MM.1S (cell line): ENCODE measurements at regions not wholly inside any gene's neighbourhood (a gene's known extent, or its start where the extent isn't known, plus 50 kb on each side); places are given as distances from the start of the nearest gene placed in this dataset.
"Not testable (repeated sequence)": the region's sequence is repeated elsewhere in the genome, so short reads cannot be mapped to it uniquely, and the experiment has no call there.

ENCODE experiments used
- DNase-seq: peaks from one replicate; pipeline ENCODE4 v3.0.0-alpha.2; 2015
- H2AFZ ChIP-seq: fragments of 300-600 bp; sonication (generic); 2 replicates; pipeline ENCODE4 v1.6.0; 2016; ENCODE audit warnings: antibody characterized with exemption, low read length
- H3F3A ChIP-seq: fragments of 300-600 bp; sonication (generic); 2 replicates; pipeline ENCODE4 v1.6.1; 2016; ENCODE audit warnings: mild to moderate bottlenecking, antibody characterized with exemption, low read length, moderate library complexity, mixed read lengths; ENCODE audit not compliant: insufficient read depth
- H3K27ac ChIP-seq: fragments of 300-600 bp; sonication (generic); 2 replicates; pipeline ENCODE4 v1.5.1; 2016; ENCODE audit warnings: mild to moderate bottlenecking, low read length
- H3K27me3 ChIP-seq: fragments of 300-600 bp; sonication (generic); replicated peaks from 2 replicates; pipeline ENCODE4 v1.6.0; 2016; ENCODE audit warnings: low read length; ENCODE audit not compliant: insufficient read depth
- H3K36me3 ChIP-seq: fragments of 300-600 bp; sonication (generic); replicated peaks from 2 replicates; pipeline ENCODE4 v1.6.1; 2016; ENCODE audit warnings: mild to moderate bottlenecking, low read length, mixed read lengths; ENCODE audit not compliant: insufficient read depth
- H3K4me1 ChIP-seq: fragments of 300-600 bp; sonication (generic); 2 replicates; pipeline ENCODE4 v1.6.1; 2016; ENCODE audit warnings: low read length, mixed read lengths
- H3K4me2 ChIP-seq: fragments of 300-600 bp; sonication (generic); 2 replicates; pipeline ENCODE4 v1.6.0; 2016; ENCODE audit warnings: low read depth, low read length
- H3K4me3 ChIP-seq: fragments of 300-600 bp; sonication (generic); 2 replicates; pipeline ENCODE4 v1.5.1; 2016; ENCODE audit warnings: low read length, mixed read lengths
- H3K79me2 ChIP-seq: fragments of 300-600 bp; sonication (generic); 2 replicates; pipeline ENCODE4 v1.6.1; 2016; ENCODE audit warnings: mixed run types, low read length, mixed read lengths
- H3K9ac ChIP-seq: fragments of 300-600 bp; sonication (generic); 2 replicates; pipeline ENCODE4 v1.6.1; 2016; ENCODE audit warnings: low read length, mixed read lengths
- H3K9me2 ChIP-seq: fragments of 300-600 bp; sonication (generic); replicated peaks from 2 replicates; pipeline ENCODE4 v1.6.1; 2016; ENCODE audit warnings: mild to moderate bottlenecking, low read length, mixed read lengths; ENCODE audit not compliant: insufficient read depth
- H3K9me3 ChIP-seq: fragments of 300-600 bp; sonication (generic); replicated peaks from 2 replicates; pipeline ENCODE4 v1.6.1; 2016; ENCODE audit warnings: mild to moderate bottlenecking, low read length, mixed read lengths; ENCODE audit not compliant: insufficient read depth
- H4K20me1 ChIP-seq: fragments of 300-600 bp; sonication (generic); 2 replicates; pipeline ENCODE4 v1.6.1; 2016; ENCODE audit warnings: mild to moderate bottlenecking, low read length, moderate library complexity, mixed read lengths; ENCODE audit not compliant: insufficient read depth
- EZH2 ChIP-seq: fragments of 300-600 bp; sonication (generic); optimal IDR thresholded peaks from 2 replicates; pipeline ENCODE3; 2017; ENCODE audit warnings: low read depth, mild to moderate bottlenecking, antibody characterized with exemption, low read length, mixed read lengths
- EZH2phosphoT487 ChIP-seq: fragments of 300-600 bp; sonication (generic); IDR thresholded peaks from 2 replicates; pipeline ENCODE4 v1.6.1; 2018; ENCODE audit warnings: antibody characterized with exemption, low read length
- TF ChIP-seq, protein P1 (sequence below): fragments of 300-600 bp; sonication (generic); IDR thresholded peaks from 2 replicates; pipeline ENCODE4 v1.5.1; 2016; ENCODE audit warnings: antibody characterized with exemption, low read length, mixed read lengths

- Histone ChIP-seq H3K27me3 (no peaks in the 10 kb centered on the region), H4K20me1 (no peaks in the 10 kb centered on the region), H3K4me2 (no peak overlapping the region), H3K27ac (no peak overlapping the region), H3K9me2 (no peaks in the 10 kb centered on the region), H3K79me2 (no peaks in the 10 kb centered on the region), H3K9me3 (no peaks in the 10 kb centered on the region), H3K4me3 (no peak overlapping the region), H3K9ac (no peak overlapping the region), H3F3A (no peaks in the 10 kb centered on the region), H2AFZ (no peak overlapping the region), H3K4me1 (no peaks in the 10 kb centered on the region), H3K36me3 (no peaks in the 10 kb centered on the region)
- no peak for DNase-seq
- TF ChIP-seq EZH2 (no peak), EZH2phosphoT487 (no peak)
- TF ChIP-seq, protein P1, sequence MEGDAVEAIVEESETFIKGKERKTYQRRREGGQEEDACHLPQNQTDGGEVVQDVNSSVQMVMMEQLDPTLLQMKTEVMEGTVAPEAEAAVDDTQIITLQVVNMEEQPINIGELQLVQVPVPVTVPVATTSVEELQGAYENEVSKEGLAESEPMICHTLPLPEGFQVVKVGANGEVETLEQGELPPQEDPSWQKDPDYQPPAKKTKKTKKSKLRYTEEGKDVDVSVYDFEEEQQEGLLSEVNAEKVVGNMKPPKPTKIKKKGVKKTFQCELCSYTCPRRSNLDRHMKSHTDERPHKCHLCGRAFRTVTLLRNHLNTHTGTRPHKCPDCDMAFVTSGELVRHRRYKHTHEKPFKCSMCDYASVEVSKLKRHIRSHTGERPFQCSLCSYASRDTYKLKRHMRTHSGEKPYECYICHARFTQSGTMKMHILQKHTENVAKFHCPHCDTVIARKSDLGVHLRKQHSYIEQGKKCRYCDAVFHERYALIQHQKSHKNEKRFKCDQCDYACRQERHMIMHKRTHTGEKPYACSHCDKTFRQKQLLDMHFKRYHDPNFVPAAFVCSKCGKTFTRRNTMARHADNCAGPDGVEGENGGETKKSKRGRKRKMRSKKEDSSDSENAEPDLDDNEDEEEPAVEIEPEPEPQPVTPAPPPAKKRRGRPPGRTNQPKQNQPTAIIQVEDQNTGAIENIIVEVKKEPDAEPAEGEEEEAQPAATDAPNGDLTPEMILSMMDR = no peak
Observed at GRCh38 chr21:28568692-28569091, 424.0 kb downstream of the LTN1 start.

- DNase-seq, H3K4me1 ChIP-seq, H3F3A ChIP-seq: not testable (repeated sequence)
Observed at GRCh38 chr21:28563933-28564332, 428.7 kb downstream of the LTN1 start.

GRCh38 chr21:28561772-28562171, 430.9 kb downstream of the LTN1 start:
- Histone ChIP-seq H3F3A (no peaks in the 10 kb centered on the region), H4K20me1 (no peaks in the 10 kb centered on the region), H3K4me2 (no peak overlapping the region)

More at GRCh38 chr21:28563933-28564332, 428.7 kb downstream of the LTN1 start:
- H3K79me2 ChIP-seq, H3K27ac ChIP-seq, H3K9ac ChIP-seq, H3K36me3 ChIP-seq, H3K9me2 ChIP-seq, H2AFZ ChIP-seq, H3K9me3 ChIP-seq, H4K20me1 ChIP-seq, H3K4me3 ChIP-seq, H3K27me3 ChIP-seq, H3K4me2 ChIP-seq: not testable (repeated sequence)

More at GRCh38 chr21:28561772-28562171, 430.9 kb downstream of the LTN1 start:
- Histone ChIP-seq H2AFZ (no peak overlapping the region), H3K9ac (no peak overlapping the region), H3K36me3 (no peaks in the 10 kb centered on the region), H3K79me2 (no peaks in the 10 kb centered on the region), H3K4me3 (no peak overlapping the region), H3K9me3 (no peaks in the 10 kb centered on the region), H3K27me3 (no peaks in the 10 kb centered on the region), H3K27ac (no peak overlapping the region), H3K4me1 (no peaks in the 10 kb centered on the region), H3K9me2 (no peaks in the 10 kb centered on the region)
- no peak for DNase-seq
- no peak for TF ChIP-seq EZH2phosphoT487
- TF ChIP-seq, protein P1 = no peak
- no peak for TF ChIP-seq EZH2
